HG03571 (cell line): ENCODE measurements at regions not wholly inside any gene's neighbourhood (a gene's known extent, or its start where the extent isn't known, plus 50 kb on each side); places are given as distances from the start of the nearest gene placed in this dataset.

Experiments
- ATAC-seq: cut with Tn5 transposase; IDR thresholded peaks from one replicate; pipeline ENCODE4 v1.9.1; 2021; ENCODE audit not compliant: unreplicated experiment

GRCh38 chr21:22993822-22994574, 1995.8 kb downstream of the NCAM2 start:
- no peak for ATAC-seq

GRCh38 chr21:23003951-23004350, 2005.7 kb downstream of the NCAM2 start:
- no peak for ATAC-seq

GRCh38 chr21:23008601-23009202, 2010.5 kb downstream of the NCAM2 start:
- ATAC-seq: no peak

- no peak for ATAC-seq
These were observed 2011.2 kb downstream of the NCAM2 start for GRCh38 chr21:23009360-23009759.

GRCh38 chr21:23014021-23014420, 2015.8 kb downstream of the NCAM2 start:
- ATAC-seq: no peak

GRCh38 chr21:23016617-23017016, 2018.4 kb downstream of the NCAM2 start:
- ATAC-seq: no peak

- ATAC-seq: no peak
These were observed 2019.8 kb downstream of the NCAM2 start for GRCh38 chr21:23017989-23018388.

GRCh38 chr21:23020969-23021368, 2022.8 kb downstream of the NCAM2 start:
- ATAC-seq: no peak

GRCh38 chr21:23021481-23021880, 2023.3 kb downstream of the NCAM2 start:
- ATAC-seq: no peak

- ATAC-seq: no peak
These were observed 2028.7 kb downstream of the NCAM2 start for GRCh38 chr21:23026878-23027277.

- ATAC-seq: no peak
These were observed 2041.6 kb downstream of the NCAM2 start for GRCh38 chr21:23039846-23040245.

GRCh38 chr21:23045955-23046354, 2047.7 kb downstream of the NCAM2 start:
- no peak for ATAC-seq

GRCh38 chr21:23067672-23068071, 2069.5 kb downstream of the NCAM2 start:
- no peak for ATAC-seq

GRCh38 chr21:23083242-23083641, 2085.0 kb downstream of the NCAM2 start:
- no peak for ATAC-seq

GRCh38 chr21:23093259-23093658, 2095.1 kb downstream of the NCAM2 start:
- ATAC-seq: no peak

GRCh38 chr21:23099185-23099584, 2101.0 kb downstream of the NCAM2 start:
- ATAC-seq: no peak

GRCh38 chr21:23101111-23101510, 2102.9 kb downstream of the NCAM2 start:
- no peak for ATAC-seq

GRCh38 chr21:23108533-23108932, 2110.3 kb downstream of the NCAM2 start:
- ATAC-seq: no peak

- ATAC-seq: no peak
These were observed 2112.9 kb downstream of the NCAM2 start for GRCh38 chr21:23111070-23111600.

- ATAC-seq: no peak
These were observed 2121.3 kb downstream of the NCAM2 start for GRCh38 chr21:23119491-23119890.

GRCh38 chr21:23127973-23128372, 2129.8 kb downstream of the NCAM2 start:
- no peak for ATAC-seq

- no peak for ATAC-seq
These were observed 2132.1 kb downstream of the NCAM2 start for GRCh38 chr21:23130308-23130707.
